ENCODE measurements at regions not wholly inside any gene's neighbourhood (a gene's known extent, or its start where the extent isn't known, plus 50 kb on each side); places are given as distances from the start of the nearest gene placed in this dataset.

DNA sequence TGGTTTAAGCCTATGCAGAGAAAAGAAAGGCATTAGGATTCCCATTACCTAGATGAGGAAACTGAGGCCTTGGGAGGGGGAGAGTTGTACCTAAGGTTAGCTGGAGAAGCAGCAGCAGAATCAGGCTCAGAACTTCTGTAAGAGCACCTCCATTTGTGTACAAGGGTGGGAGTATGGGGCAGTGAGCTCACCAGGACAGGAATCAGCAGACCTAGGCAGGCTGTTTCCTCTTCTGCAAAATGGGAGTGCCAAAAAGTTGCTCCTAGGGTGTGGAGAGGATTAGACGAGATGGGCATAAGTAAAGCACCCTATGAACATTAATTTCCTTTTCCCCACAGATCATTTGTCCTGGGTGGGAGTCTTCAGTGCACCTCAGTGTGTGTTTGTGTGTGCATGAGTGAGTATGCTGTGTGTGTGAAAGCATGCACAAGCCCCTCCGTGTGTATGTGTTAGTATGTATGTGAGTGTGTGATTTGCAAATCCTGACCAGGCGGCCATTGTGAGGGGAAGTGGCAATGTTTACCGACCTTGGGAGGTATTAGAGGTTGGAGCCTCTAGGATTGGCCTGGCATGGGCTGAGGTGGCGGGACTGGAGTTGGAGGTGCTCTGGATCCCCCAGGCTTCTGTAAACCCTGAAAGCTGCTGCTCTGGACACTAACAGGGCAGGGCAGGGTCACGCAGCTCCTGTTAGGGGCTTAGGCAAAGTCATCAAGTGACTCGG lies 78.8 kb downstream of the VEGFA start:
- no peak for DNase-seq (ENCODE audit: low read depth)

DNA sequence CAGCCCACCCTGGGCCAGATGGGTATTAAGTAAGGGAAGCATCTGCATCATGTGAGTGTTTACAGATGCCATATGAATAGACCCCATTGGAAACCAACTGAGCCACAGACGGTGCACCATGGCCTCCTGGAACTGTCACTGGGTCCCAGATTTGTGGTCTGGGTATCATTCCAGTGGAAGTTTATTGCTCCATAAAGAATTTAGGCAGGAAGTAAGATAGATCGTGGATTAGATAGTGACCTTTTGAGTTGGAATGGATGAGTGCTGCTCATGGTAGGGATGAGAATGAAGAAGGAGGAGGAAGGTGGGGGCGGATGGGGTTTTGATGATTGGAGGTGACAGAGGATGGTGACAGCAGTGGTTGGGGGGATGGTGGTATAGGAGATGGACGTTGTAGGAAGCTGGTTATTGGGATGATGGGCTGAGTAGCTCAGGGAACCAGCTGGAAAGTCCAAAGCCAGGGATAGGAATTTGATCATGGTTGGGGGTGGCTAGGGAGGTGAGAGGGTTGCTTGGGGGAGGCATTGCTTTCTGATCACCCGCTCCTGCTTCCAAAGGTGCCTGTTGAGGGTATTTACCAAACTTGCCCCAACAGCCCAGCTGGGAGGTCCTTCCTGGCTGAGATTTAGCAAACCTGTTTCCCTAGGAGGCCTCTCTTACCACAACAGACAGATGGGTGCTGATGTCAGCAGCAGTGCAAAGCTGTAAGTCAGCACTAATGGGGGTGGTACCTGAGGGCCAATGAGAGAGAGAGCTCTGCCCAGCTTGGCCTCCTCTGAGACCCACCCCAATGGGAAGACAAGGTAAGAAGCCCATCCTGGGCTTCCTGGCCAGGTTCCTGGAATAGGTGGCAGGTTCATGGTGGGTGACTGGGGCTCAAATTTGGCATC lies 78.0 kb downstream of the VEGFA start:
- no peak for DNase-seq (ENCODE audit: low read depth)

- DNase-seq (ENCODE audit: low read depth): no peak
These were observed 76.5 kb downstream of the VEGFA start for GRCh38 chr6:43846556-43846955.

DNA sequence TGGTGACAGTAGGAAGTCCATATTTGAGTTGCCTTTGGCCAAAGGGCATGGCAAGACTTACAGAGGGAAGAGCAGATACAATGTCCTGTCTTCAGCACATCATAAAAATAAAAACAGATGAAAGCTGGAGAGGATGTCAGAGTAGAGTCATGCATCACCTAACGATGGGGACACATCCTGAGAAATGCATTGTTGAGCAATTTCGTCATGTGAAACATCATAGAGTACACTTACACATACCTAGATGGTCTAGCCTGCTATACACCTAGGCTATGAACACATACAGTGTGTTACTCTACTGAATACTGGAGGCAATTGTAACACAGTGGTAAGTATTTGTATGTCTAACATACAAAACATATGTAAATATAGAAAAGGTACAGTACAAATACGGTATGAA lies 75.6 kb downstream of the VEGFA start:
- DNase-seq (ENCODE audit: low read depth): no peak

DNA sequence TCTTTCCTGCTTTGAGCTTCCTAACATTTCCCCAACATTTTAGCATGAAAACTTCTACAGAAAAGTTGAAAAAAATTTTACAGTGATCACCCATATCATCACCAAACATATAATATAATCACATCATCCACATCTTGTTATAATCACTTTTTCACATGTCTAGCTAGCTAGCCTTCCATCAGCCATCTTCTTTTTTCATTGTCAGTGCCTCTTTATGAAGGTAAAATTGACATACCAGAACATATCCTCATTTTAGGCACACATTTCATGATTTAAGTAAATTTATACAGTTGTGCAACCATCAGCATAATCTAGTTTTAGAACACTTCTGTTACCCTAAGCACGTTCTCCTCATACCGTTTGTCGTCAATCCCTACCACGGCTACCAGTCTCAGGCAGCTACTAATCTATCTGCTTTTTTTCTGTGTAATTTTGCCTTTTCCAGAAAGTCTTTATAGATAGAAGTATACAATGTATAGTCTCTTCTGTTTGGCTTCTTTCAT lies 73.7 kb downstream of the VEGFA start:
- no peak for DNase-seq (ENCODE audit: low read depth)

DNA sequence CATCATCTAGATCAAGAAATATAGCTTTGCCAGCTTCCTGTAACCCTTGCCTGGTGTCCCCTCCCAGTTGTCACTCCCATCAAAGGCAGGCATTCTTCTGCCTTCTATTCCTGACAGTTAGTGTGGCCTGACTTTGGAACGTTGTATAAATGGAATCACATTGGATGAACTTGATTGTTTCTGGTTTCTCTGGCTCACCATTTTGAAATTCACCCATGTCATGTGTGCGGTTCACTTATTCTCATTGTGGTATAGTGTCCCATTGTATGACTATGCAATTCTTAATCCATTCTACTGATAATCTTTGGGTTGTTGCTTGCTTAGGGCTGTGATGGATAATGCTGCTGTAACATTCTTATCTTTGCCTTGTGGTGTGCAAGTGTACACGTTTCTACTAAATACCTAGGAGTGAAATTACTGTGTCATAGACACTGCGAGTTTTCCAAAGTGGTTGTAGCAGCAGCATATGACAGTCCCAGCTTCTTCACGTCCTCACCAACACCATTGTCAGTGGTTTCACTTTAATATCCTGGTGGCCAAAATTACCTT lies 73.2 kb downstream of the VEGFA start:
- DNase-seq (ENCODE audit: low read depth): no peak

GRCh38 chr6:43842231-43842794 lies 72.3 kb downstream of the VEGFA start:
- no peak for DNase-seq (ENCODE audit: low read depth)

DNA sequence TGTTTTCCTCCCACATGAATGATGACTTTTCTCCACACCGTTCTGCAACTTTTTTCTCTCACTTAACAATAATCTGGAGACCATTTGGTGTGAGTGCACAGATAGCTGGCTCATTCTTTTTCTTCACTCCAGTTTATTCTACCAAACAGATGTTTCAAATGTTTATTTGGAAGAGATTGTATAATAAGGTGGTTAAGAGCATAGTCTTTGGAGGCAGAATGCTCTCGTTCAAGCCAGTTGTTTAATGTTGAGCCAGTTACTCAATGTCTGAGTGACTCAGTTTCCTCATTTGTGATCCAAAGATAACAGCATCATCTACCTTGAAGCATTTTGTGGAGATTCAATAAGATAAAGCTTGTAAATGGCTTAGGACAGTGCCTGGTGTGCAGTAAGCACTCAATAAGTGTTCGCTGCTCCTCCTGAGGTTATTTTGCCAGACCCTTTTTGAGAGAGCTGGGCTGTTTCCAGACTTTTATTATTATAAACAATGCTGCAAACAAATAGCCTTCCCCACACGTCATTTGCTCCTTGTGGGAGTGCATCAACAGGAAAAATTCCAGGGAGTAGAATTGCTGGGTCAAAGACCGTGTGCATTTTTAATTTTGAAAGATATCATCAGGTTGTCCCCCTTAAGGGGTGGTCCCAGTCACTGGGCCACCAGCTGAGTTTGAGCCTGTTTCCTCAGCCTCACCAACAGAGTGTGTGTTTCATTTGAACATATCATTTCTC lies 70.6 kb downstream of the VEGFA start:
- no peak for DNase-seq (ENCODE audit: low read depth)

DNA sequence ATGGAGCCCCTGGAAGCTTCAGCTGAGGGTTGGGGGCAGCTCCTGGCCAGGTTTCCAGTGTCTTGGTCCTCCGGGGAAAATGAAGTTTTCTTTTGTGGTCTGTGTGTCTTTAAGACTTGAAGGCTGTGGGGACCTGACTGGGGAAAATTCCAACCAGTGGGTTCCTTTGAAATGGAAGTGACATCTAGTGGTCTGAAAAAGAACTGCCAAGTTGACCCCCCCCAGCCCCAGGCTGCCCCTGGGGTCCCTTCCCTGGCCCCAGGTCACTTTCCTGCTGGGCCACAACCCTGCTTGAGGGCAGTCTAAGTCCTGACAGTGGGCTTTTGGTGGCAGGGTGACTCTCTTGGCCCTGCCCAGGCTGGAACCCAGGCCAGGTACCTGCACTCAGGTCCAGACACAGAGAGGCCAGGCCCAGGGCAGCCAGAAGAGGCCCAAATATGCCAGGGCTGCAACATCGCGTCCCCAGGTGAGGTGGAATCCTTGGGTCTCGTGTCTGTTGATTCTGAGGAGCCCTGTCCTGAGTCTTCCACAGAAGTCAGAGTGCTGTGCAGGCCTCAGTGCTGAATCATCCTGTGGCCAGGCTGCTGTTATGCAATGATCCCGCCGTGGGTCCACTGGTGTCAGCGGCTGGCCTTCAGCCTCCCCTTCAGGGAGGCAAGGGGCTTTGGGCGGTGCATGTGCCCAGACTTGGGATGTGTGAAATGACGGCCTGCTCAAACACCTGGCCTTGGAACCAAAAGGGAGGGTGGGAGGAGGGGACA lies 68.4 kb downstream of the VEGFA start:
- DNase-seq (ENCODE audit: low read depth): no peak

GRCh38 chr6:43837507-43837906 lies 67.5 kb downstream of the VEGFA start:
- no peak for DNase-seq (ENCODE audit: low read depth)

DNA sequence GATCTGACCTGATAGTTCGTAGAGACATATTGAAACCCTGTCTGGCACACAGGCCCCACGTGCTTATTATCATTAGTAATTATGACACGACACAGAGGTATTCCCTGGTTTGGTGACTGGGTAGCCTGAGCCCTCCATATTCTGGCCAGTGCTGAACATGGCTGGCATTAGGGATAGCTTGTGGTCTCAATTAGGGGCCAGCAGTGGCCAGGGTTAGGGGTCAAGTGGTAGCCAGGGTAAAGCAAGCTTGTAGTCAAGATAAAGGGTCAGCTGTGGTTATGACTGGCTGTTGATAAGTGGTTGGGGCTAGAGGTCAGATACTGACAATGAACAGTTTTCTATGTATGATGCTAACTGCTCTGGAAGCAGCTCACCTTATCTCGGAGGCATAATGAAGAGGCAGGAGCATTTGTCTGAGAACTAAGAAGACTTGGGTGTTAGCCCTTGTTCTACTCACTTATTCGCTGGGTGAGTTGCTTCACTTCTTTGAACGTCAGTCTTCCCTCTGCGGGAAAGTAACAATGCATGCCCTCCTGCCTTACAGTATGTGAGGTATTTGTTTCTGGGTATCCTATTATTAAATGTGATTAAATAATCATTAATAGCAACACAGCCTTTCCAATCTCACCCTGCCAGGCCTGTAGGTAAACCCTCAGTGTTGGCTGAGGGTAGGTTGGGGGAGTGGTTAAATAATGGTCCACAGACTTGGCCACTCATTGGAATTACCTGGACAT lies 66.7 kb downstream of the VEGFA start:
- DNase-seq (ENCODE audit: low read depth): no peak

Data from stimulated activated CD8-positive, alpha-beta memory T cell treated with anti-CD3 and anti-CD28 coated beads, Interleukin-12 subunit alpha, Interleukin-12 subunit beta, amount 100 ng/mL, for 4 hours (primary cell).